Activated CD4-positive, alpha-beta memory T cell treated with anti-CD3 and anti-CD28 coated beads for 36 hours (primary cell): ENCODE measurements at regions not wholly inside any gene's neighbourhood (a gene's known extent, or its start where the extent isn't known, plus 50 kb on each side); places are given as distances from the start of the nearest gene placed in this dataset.
A peak's percentile ranks its signal among the peaks of the same experiment; 100 is the strongest.

Source experiments
- CTCF ChIA-PET: fragments of 350-600 bp; sonication (Branson Sonifier 250); formaldehyde crosslinking; loops from one replicate; lab custom pipeline; 2021; ENCODE audit warnings: antibody characterized with exemption, inconsistent platforms; lab: Charles Lee
- POLR2A ChIA-PET: fragments of 350-600 bp; sonication (Branson Sonifier 250); formaldehyde crosslinking; loops from one replicate; lab custom pipeline; 2021; ENCODE audit warnings: antibody characterized with exemption; lab: Charles Lee
- DNase-seq: peaks from one replicate; pipeline ENCODE4 v3.0.0-alpha.2; 2020
- H3K27ac Mint-ChIP-seq: one replicate; pipeline ENCODE4 v1.8.0; 2021; ENCODE audit warnings: mixed read lengths
- H3K27me3 Mint-ChIP-seq: one replicate; pipeline ENCODE4 v1.8.0; 2021; ENCODE audit warnings: mixed read lengths
- H3K36me3 Mint-ChIP-seq: one replicate; pipeline ENCODE4 v1.8.0; 2021; ENCODE audit warnings: mixed read lengths
- H3K4me1 Mint-ChIP-seq: one replicate; pipeline ENCODE4 v1.8.0; 2021; ENCODE audit warnings: low read depth, mixed read lengths
- H3K4me3 Mint-ChIP-seq: one replicate; pipeline ENCODE4 v1.8.0; 2021; ENCODE audit warnings: mild to moderate bottlenecking, mixed read lengths
- H3K9me3 Mint-ChIP-seq: one replicate; pipeline ENCODE4 v1.8.0; 2021; ENCODE audit warnings: mixed read lengths
- intact Hi-C: fragments of 100-400 bp; cut with micrococcal nuclease; formaldehyde crosslinking; loops from one replicate; pipeline ENCODE4 v1.15.1; 2023

DNA sequence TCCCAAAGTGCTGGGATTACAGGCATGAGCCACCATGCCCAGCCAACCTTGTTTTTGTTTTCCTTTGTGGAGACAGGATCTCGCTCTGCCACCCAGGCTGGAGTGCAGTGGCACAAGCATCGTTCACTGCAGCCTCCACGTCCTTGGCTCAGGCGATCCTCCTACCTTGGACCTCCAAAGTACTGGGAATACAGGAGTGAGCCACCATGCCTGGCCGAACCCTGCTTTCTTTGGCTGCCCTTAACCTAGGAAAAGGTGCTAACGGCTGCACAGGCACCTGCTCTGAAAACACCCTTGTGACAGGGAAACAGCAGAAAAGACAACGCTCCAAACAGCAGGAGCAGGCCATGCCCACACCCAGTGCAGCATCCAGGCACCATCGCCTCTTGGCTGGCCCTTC lies 71.9 kb downstream of the OAT start:
- ChIA-PET POLR2A (no interaction called here), CTCF (interaction anchor here (0.7 kb wide), 1 partner anchor 42 kb away, joined by 3 read pairs; no protein-coding TSS in a partner anchor)
- intact Hi-C loops = no loop called here
- no peaks in the 10 kb centered on the region for H3K27me3 Mint-ChIP-seq
- DNase-seq = no peak
- no peak overlapping the region for H3K4me3 Mint-ChIP-seq
- no peak overlapping the region for H3K27ac Mint-ChIP-seq
- no peaks in the 10 kb centered on the region for H3K36me3 Mint-ChIP-seq
- H3K9me3 Mint-ChIP-seq = no peaks in the 10 kb centered on the region
- no peaks in the 10 kb centered on the region for H3K4me1 Mint-ChIP-seq

DNA sequence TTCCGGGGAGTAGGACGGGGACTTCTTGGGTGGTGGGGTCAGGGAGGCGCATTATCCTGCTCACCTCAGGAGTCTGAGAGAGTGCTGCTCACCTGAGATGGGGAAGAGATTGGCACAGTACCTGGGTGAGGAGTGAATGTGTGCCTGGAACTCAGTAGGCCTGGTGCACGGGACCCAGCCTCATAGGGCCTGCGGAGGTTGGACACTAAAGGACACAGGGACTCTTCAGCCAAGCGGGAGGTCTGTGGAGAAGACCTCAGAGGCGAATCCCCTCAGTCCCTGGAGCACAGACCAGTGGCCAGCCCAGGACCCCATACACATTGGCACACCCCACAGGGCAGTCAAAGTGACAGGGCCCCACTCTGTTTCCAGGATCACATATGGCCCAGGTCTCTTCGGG lies 73.2 kb downstream of the OAT start:
- POLR2A ChIA-PET = no interaction called here
- Mint-ChIP-seq H3K36me3 (no peaks in the 10 kb centered on the region), H3K27me3 (peaks cover 3% of the 10 kb centered on the region), H3K4me1 (no peaks in the 10 kb centered on the region), H3K27ac (no peak overlapping the region), H3K9me3 (no peaks in the 10 kb centered on the region), H3K4me3 (no peak overlapping the region)
- CTCF ChIA-PET = no interaction called here
- DNase-seq = no peak
- intact Hi-C loops = no loop called here

DNA sequence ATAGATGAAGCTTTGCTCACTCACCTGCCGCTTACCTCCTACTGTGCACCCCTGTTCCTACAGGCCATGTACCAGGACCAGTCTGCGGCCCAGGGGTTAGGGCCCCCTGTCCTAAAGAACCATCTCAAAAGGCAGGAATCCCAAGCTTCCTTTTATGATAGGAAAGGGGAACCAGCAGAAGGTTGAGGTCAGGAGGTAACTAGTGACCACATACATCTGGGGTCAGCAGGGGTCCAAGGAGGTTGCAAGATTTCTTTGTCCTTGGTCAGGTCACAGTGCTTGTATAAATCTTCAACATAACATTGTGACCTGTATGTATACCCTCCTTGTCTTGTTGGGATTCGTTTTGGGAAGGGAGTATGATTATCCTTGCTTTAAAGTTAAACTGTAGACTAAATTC lies 73.8 kb downstream of the OAT start:
- H3K27ac Mint-ChIP-seq = no peak overlapping the region
- H3K4me1 Mint-ChIP-seq = no peaks in the 10 kb centered on the region
- peaks cover 3% of the 10 kb centered on the region for H3K27me3 Mint-ChIP-seq
- H3K9me3 Mint-ChIP-seq = no peaks in the 10 kb centered on the region
- H3K4me3 Mint-ChIP-seq = no peak overlapping the region
- intact Hi-C loops = no loop called here
- POLR2A ChIA-PET = no interaction called here
- no peak for DNase-seq
- CTCF ChIA-PET = no interaction called here
- H3K36me3 Mint-ChIP-seq = no peaks in the 10 kb centered on the region

DNA sequence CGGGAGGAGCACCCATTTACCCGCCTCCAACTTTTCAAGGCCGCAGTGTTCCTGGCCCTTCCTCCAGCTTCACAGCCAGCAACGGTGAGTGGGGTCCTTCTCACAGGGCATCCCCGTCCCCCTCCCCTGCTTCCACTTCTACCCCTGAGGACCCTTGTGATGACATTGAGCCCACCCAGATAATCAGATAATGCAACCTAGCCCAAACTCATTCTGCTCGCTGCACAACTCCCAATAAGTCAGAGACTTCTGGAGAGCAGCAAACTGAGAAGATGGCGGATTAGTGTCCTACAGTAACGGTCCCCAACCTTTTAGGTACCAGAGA lies 74.5 kb downstream of the OAT start:
- DNase-seq = no peak
- Mint-ChIP-seq H3K4me1 (no peaks in the 10 kb centered on the region), H3K4me3 (no peak overlapping the region), H3K27me3 (peaks cover 3% of the 10 kb centered on the region), H3K27ac (no peak overlapping the region), H3K9me3 (no peaks in the 10 kb centered on the region), H3K36me3 (no peaks in the 10 kb centered on the region)
- intact Hi-C loops = no loop called here
- CTCF ChIA-PET = no interaction called here
- POLR2A ChIA-PET = no interaction called here

DNA sequence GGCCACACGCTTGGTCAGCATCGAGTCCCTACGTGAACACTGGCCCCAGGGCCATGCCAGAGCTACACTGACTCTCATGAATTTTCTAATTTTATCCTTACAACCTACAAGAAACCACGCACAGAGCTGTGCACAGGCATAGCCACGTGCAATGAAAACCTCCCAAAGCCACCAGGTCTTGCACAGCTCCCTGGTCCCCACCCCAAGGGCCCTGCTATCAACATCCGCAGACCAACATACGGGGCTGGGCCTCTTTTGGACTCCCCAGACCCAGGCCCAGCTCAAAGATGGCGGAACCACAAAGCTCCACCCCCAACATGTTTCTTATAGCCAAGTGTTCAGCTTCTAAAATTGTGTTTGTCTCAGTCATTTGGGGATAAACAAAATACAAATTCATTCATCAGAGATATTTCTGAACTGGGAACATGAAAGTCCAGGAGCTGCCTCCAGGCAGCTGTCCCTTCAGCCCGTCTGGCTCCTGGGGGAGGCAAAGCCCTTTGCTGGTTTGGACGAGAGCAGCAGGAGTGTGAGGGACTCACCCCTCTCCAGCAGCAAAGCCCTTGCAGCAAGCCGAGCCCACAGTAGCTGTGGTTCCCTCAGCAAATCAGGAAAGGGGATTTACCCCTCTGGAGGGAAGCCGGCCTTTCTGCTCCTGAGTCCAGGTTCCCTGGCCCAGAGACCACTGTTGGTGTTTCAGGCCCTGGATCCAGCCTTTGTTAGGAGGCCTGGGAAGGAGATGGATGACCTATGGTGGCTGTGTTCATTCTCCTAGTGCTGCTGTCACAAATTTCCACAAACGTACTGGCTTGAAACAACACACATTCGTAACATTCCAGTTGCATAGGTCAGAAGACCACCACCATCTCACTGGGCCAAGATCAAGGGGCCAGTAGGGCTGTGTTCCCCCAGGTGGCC lies 75.1 kb downstream of the OAT start:
- no peaks in the 10 kb centered on the region for H3K4me1 Mint-ChIP-seq
- H3K9me3 Mint-ChIP-seq = no peaks in the 10 kb centered on the region
- peaks cover 3% of the 10 kb centered on the region for H3K27me3 Mint-ChIP-seq
- H3K4me3 Mint-ChIP-seq = no peak overlapping the region
- no peak for DNase-seq
- CTCF ChIA-PET = no interaction called here
- POLR2A ChIA-PET = no interaction called here
- H3K27ac Mint-ChIP-seq = no peak overlapping the region
- no peaks in the 10 kb centered on the region for H3K36me3 Mint-ChIP-seq
- intact Hi-C loops = no loop called here

DNA sequence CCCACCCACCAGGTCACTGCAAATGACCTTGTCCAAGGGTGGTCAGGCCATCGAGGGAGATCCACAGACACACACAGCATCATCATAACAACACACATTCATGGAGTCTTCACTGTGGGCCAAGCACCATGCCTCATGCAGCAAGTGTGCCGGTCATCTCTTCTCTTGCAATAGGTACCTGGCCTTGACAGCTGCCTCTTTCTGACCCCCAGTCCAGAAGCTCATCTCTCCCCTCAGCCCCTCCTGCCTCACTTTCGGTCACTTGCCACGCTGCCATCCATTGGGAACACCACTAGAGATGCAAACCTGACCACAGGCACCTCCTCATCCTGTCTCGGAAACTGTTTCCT lies 75.9 kb downstream of the OAT start:
- no peak overlapping the region for H3K4me3 Mint-ChIP-seq
- no peak overlapping the region for H3K27ac Mint-ChIP-seq
- no peaks in the 10 kb centered on the region for H3K36me3 Mint-ChIP-seq
- POLR2A ChIA-PET = no interaction called here
- peaks cover 3% of the 10 kb centered on the region for H3K27me3 Mint-ChIP-seq
- no peaks in the 10 kb centered on the region for H3K9me3 Mint-ChIP-seq
- intact Hi-C loops = no loop called here
- CTCF ChIA-PET = no interaction called here
- H3K4me1 Mint-ChIP-seq = no peaks in the 10 kb centered on the region
- no peak for DNase-seq

DNA sequence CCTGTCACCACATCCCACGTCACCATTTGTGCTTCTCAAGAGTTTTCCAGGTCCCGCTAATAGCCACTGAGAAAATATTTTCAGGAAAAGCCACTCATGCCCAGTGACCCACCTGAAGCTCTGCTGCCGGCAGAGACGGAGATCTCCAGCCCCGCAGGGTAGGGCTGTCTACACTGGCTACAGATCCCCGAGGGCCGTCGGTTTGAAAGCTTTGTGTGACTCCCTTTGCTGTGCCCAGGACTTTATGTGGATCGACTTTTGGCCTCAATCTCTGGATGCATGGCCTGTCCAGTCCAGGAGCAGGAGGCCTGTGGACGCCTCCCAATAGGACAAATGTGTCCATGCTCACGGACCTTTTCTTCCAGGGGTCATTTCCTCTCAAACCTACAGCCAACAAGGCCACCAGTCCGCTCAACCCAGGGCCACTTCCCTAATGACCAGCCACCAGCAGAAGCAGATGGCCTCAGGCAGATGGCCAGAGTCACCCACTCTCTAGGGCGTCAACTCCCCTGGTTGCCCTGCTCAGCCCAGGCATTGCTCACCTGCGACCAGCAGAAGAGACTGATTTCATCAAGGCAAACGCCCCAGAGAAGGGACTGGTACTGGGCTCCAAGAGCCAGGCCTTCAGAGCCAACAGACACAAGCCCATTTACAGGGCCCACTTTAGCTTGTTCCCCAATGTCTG lies 76.4 kb downstream of the OAT start:
- Mint-ChIP-seq H3K27ac (no peak overlapping the region), H3K4me1 (no peaks in the 10 kb centered on the region), H3K9me3 (no peaks in the 10 kb centered on the region), H3K4me3 (no peak overlapping the region), H3K27me3 (peaks cover 3% of the 10 kb centered on the region), H3K36me3 (no peaks in the 10 kb centered on the region)
- no peak for DNase-seq
- POLR2A ChIA-PET = no interaction called here
- intact Hi-C loops = no loop called here
- CTCF ChIA-PET = no interaction called here

DNA sequence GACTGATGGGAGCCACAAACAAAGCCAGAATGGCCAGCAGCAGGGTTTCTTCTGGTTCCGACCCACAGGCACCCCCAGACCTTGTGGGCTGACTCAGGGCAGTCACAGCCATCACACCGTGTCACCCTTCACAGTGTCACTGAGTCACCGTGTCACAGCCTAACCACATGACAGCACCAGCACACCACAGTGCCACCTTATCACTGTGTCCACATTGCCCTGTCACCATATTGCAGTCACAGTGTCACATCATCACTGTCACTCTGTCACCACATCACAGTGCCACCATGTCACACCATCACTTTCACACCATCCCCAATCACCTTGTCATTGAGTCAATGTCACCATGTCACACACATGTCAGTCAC lies 77.0 kb downstream of the OAT start:
- no peaks in the 10 kb centered on the region for H3K9me3 Mint-ChIP-seq
- intact Hi-C loops = no loop called here
- H3K4me1 Mint-ChIP-seq = no peaks in the 10 kb centered on the region
- H3K27ac Mint-ChIP-seq = no peak overlapping the region
- ChIA-PET CTCF (no interaction called here), POLR2A (no interaction called here)
- DNase-seq = peak; percentile 47
- H3K4me3 Mint-ChIP-seq = no peak overlapping the region
- peaks cover 3% of the 10 kb centered on the region for H3K27me3 Mint-ChIP-seq
- no peaks in the 10 kb centered on the region for H3K36me3 Mint-ChIP-seq

DNA sequence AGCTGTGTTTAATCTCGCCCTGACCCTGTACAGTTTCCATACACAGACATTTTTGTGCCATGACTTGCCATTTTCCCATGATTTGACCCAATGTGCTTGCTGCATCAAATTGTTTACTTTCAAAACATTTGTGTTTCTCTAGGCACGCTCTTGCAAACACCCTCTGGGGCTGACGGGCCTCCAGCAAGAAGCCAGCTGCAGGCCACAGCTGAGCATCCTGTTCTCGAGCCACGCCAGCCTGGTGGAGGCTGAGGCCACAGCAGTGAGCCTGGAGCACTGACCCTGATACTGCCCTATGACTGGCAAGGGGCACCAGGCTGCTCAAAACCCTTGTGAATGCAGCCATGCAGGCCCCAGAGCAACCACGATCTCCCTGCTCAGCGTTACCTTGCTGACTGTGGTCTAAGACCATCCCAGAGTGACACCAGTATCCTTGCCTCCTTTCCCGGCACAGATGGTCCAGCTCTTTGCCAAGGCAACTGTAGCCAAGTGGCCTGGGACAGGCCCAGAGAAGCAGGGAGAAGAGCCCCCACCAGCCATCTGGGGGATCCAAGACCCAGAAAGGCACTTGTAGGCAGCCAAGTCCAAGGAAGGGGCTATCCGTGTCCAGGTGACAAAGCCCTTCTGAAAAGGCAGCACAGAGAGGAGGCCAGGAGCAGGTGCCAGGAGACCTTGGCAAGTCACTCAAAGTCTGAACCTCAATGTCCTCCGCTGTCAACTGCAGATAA lies 78.5 kb downstream of the OAT start:
- peaks cover 3% of the 10 kb centered on the region for H3K27me3 Mint-ChIP-seq
- H3K9me3 Mint-ChIP-seq = no peaks in the 10 kb centered on the region
- intact Hi-C loops = no loop called here
- ChIA-PET POLR2A (no interaction called here), CTCF (no interaction called here)
- H3K36me3 Mint-ChIP-seq = no peaks in the 10 kb centered on the region
- no peaks in the 10 kb centered on the region for H3K4me1 Mint-ChIP-seq
- no peak overlapping the region for H3K27ac Mint-ChIP-seq
- no peak overlapping the region for H3K4me3 Mint-ChIP-seq
- DNase-seq = no peak

DNA sequence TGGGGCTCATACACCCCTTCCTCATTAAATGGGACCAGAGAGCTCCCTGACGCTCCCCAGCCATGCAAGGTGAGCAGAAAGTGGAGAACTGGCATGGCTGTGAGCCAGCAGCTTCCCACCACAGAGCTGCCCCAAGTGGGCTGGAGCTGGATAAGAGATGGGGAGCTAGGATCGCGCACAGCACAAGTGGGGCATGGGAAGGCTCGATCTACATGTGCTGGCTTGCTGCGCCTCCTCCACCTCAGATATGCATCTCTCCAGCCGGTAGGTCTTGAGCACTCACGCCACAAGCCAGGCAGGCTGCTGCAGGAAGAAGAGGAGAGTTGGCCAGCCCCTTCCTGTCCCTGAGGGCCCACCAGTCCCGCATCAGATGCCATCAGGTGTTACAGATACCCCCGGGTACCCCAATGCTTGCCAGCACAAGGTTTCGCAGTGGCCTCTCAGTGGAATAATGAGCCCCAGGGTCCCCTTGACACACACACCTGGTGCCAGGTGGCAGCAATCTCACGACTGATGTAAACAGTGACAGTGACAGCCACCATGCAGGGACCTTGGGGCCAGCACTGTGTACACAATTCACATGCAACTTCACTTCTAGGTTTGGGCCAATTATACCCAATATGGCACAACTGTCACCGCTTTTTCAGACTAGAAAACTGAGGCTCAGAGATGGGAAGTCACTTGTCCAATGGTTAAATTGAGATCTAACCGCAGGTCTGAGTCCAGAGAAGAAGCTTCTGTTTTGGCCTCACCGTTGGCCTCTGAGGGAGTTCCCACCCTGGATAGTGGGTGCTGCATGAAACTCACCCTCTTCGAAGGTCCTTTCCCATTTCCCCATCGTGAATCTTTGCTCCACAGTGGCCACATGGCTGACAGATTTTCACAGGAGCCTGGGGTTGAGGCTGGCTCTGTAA lies 79.3 kb downstream of the OAT start:
- POLR2A ChIA-PET = no interaction called here
- CTCF ChIA-PET = no interaction called here
- peaks cover 3% of the 10 kb centered on the region for H3K27me3 Mint-ChIP-seq

DNA sequence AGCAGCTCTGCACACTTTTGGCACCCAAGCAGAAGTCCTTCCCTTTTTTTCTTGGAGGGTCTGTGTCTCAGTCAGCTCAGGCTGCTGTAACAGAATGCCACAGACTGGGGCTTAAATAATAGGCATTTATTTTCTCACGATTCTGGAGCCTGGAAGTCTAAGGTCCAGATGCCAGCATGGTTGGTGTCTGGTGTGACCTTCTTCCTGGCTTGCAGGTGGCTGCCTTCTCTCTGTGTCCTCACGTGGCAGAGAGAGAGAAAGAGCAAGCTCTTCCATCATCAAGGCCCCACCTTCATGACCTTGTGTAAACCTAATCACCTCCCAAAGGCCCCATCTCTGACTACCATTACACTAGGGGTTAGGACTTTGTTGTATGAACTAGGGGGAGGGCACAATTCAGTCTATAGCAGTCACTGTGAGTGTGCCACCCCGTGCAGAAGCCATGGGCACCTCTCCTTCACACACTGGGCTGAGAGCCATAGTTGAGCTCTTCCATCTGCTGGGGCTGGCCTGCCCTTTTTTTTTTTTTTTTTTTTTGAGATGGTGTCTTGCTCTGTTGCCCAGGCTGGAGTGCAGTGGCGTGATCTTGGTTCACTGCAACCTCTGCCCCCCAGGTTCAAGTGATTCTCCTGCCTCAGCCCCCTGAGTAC lies 80.3 kb downstream of the OAT start:
- intact Hi-C loops = no loop called here
- H3K4me1 Mint-ChIP-seq = no peaks in the 10 kb centered on the region
- no peak overlapping the region for H3K27ac Mint-ChIP-seq
- POLR2A ChIA-PET = no interaction called here
- H3K36me3 Mint-ChIP-seq = no peaks in the 10 kb centered on the region
- no peak overlapping the region for H3K4me3 Mint-ChIP-seq
- no peaks in the 10 kb centered on the region for H3K9me3 Mint-ChIP-seq
- peaks cover 3% of the 10 kb centered on the region for H3K27me3 Mint-ChIP-seq
- CTCF ChIA-PET = no interaction called here
- DNase-seq = no peak

More for the DNA sequence above, 79.3 kb downstream of the OAT start:
- Mint-ChIP-seq H3K9me3 (no peaks in the 10 kb centered on the region), H3K4me1 (no peaks in the 10 kb centered on the region), H3K4me3 (no peak overlapping the region), H3K36me3 (no peaks in the 10 kb centered on the region), H3K27ac (no peak overlapping the region)
- DNase-seq = no peak
- intact Hi-C loops = no loop called here
